K562 (cell line): ENCODE measurements at regions not wholly inside any gene's neighbourhood (a gene's known extent, or its start where the extent isn't known, plus 50 kb on each side); places are given as distances from the start of the nearest gene placed in this dataset.

Experiments used
- ATAC-seq: fragments of 200-7000 bp; cut with Tn5 transposase; 3 replicates; pipeline ENCODE4 v1.9.1; 2020; ENCODE audit warnings: moderate library complexity
- BruUV-seq: library from RNA; stranded (reverse); fragments of 400-500 nt; replicated peaks from 2 replicates; lab custom pipeline; 2021; lab: Mats Ljungman, UMichigan
- CTCF ChIA-PET: fragments of 300-600 bp; formaldehyde crosslinking; extraction: SDS; loops from one replicate; lab custom pipeline; 2021; ENCODE audit warnings: low intra/inter-chr PET ratio; lab: Yijun Ruan, JAX
- POLR2A ChIA-PET: fragments of 300-600, 350-650 bp; sonication (Branson Sonifier 250); formaldehyde crosslinking; extraction: SDS; loops from one replicate; lab custom pipeline; 2021; ENCODE audit warnings: antibody characterized with exemption, inconsistent platforms; lab: Yijun Ruan, JAX
- DNase-seq, 4 experiments: peaks; one replicate each; pipeline versions ENCODE4 v3.0.0 to v3.0.0-alpha.2; 2011 to 2018; ENCODE audit warnings: low spot score in 3 of 4, mixed read lengths in 3 of 4; ENCODE audit errors: extremely low read depth in 1 of 4
- FAIRE-seq: peaks from 2 replicates; lab custom pipeline; 2011; peaks lifted over from hg19 to GRCh38; lab: Jason Lieb, UNC
- H2AFZ ChIP-seq: 2 replicates; pipeline ENCODE4 v1.6.0; 2011; ENCODE audit warnings: low read depth, low read length, control low read depth, inconsistent platforms
- H3K27ac ChIP-seq: fragments of 200-600 bp; 3 replicates; pipeline ENCODE4 v1.8.0; 2011; ENCODE audit warnings: low read depth, mild to moderate bottlenecking, control low read depth, inconsistent platforms, low read length, moderate library complexity, mixed read lengths; ENCODE audit errors: extremely low read depth
- H3K27me3 ChIP-seq, 2 experiments: fragments of 300-600 bp in 1 of 2; 2 replicates in 1 of 2; 3 replicates in 1 of 2; pipeline versions ENCODE4 v1.6.0 to v1.8.0; 2011; ENCODE audit warnings: inconsistent platforms in 2 of 2, low read length in 2 of 2, mild to moderate bottlenecking in 1 of 2, mixed read lengths in 1 of 2, moderate library complexity in 1 of 2; ENCODE audit not compliant: control insufficient read depth in 2 of 2, insufficient read depth in 2 of 2
- H3K36me3 ChIP-seq: fragments of 300-600 bp; 3 replicates; pipeline ENCODE4 v1.8.0; 2011; ENCODE audit warnings: mild to moderate bottlenecking, low read length, inconsistent platforms; ENCODE audit not compliant: control insufficient read depth, insufficient read depth
- H3K4me1 ChIP-seq, 2 experiments: fragments of 200-600 bp in 1 of 2; replicated peaks in 1 of 2; 2 replicates in 1 of 2; 3 replicates in 1 of 2; pipeline versions ENCODE4 v1.5.1 to v1.8.0; 2011; ENCODE audit warnings: inconsistent platforms in 2 of 2, low read length in 2 of 2, mild to moderate bottlenecking in 1 of 2, mixed read lengths in 1 of 2, moderate library complexity in 1 of 2; ENCODE audit not compliant: control insufficient read depth in 2 of 2, insufficient read depth in 2 of 2
- H3K4me2 ChIP-seq: 2 replicates; pipeline ENCODE4 v1.6.1; 2011; ENCODE audit warnings: low read length, control low read depth, inconsistent platforms, mixed read lengths; ENCODE audit not compliant: insufficient read depth
- H3K4me3 ChIP-seq: fragments of 200-600 bp; sonication (generic), shearing (Covaris generic); 2 replicates; pipeline ENCODE4 v1.5.1; 2016; ENCODE audit warnings: control low read depth, inconsistent platforms
- H3K79me2 ChIP-seq: fragments of 200-600 bp; 3 replicates; pipeline ENCODE4 v1.8.0; 2011; ENCODE audit warnings: low read length, inconsistent platforms; ENCODE audit not compliant: control insufficient read depth, insufficient read depth
- H3K9ac ChIP-seq, 2 experiments: 2 replicates each; pipeline versions ENCODE4 v1.6.0 to v1.6.1; 2011; ENCODE audit warnings: low read depth in 2 of 2, low read length in 2 of 2, control low read depth in 1 of 2, inconsistent platforms in 1 of 2, mild to moderate bottlenecking in 1 of 2, mixed read lengths in 1 of 2; ENCODE audit not compliant: insufficient read depth in 1 of 2
- H3K9me1 ChIP-seq: one replicate; pipeline ENCODE4 v1.6.0; 2011; ENCODE audit warnings: inconsistent platforms, mild to moderate bottlenecking, low read length, moderate library complexity; ENCODE audit not compliant: control insufficient read depth, insufficient read depth
- H3K9me3 ChIP-seq: replicated peaks from 2 replicates; pipeline ENCODE4 v1.5.1; 2011; ENCODE audit warnings: low read depth, low read length, inconsistent platforms; ENCODE audit not compliant: control insufficient read depth, insufficient read depth
- H4K20me1 ChIP-seq: replicated peaks from 2 replicates; pipeline ENCODE4 v1.6.1; 2011; ENCODE audit warnings: low read length, inconsistent platforms, mixed read lengths; ENCODE audit not compliant: control insufficient read depth, insufficient read depth
- BRCA1 ChIP-seq, 2 experiments: fragments of 450-650 bp in 1 of 2; sonication (generic) in 1 of 2; formaldehyde crosslinking in 1 of 2; IDR thresholded peaks; 2 replicates each; pipeline versions ENCODE4 v1.5.0 to v1.6.1; 2017 to 2020; ENCODE audit warnings: mild to moderate bottlenecking in 1 of 2, missing genetic modification reagents in 1 of 2
- DDX20 ChIP-seq: fragments of 450-650 bp; IDR thresholded peaks from 2 replicates; pipeline ENCODE4 v1.6.1; 2016; ENCODE audit warnings: missing genetic modification characterization, low read depth, mild to moderate bottlenecking, missing compliant biosample characterization, moderate library complexity
- FOXJ2 ChIP-seq: fragments of 200-800 bp; sonication (Bioruptor generic); IDR thresholded peaks from 2 replicates; pipeline ENCODE4 v1.6.1; 2016; ENCODE audit warnings: missing genetic modification characterization, missing compliant biosample characterization
- HMGN3 ChIP-seq: IDR thresholded peaks from 2 replicates; pipeline ENCODE4 v1.6.1; 2011; ENCODE audit warnings: borderline replicate concordance, low read depth, mild to moderate bottlenecking, mixed read lengths, low read length; ENCODE audit not compliant: insufficient read length; ENCODE audit errors: extremely low read depth
- JUNB ChIP-seq: fragments of 450-650 bp; formaldehyde crosslinking; conservative IDR thresholded peaks from 2 replicates; pipeline ENCODE4 v1.4.0; 2020; ENCODE audit warnings: mild to moderate bottlenecking
- SIX5 ChIP-seq, 2 experiments: IDR thresholded peaks; 2 replicates each; pipeline ENCODE4 v1.6.1; 2011; ENCODE audit warnings: low read length in 2 of 2, borderline replicate concordance in 1 of 2, low read depth in 1 of 2, mild to moderate bottlenecking in 1 of 2, moderate library complexity in 1 of 2; ENCODE audit not compliant: insufficient read depth in 1 of 2
- WGBS: fragments of 100-300 bp; shearing (Covaris generic); methylation state at CpG from one replicate; pipeline ENCODE4 v1.1.6; 2016; ENCODE audit warnings: low coverage, mixed read lengths; ENCODE audit not compliant: insufficient coverage; ENCODE audit errors: missing lambda C conversion rate; 5-methylcytosine and 5-hydroxymethylcytosine counted together
- in situ Hi-C: fragments of 300-500 bp; cut with MboI; formaldehyde crosslinking; loops from 4 replicates; pipeline ENCODE4 v1.15.0; 2018; ENCODE audit warnings: inconsistent platforms, mixed read lengths
- intact Hi-C: fragments of 100-400 bp; cut with micrococcal nuclease; formaldehyde crosslinking; loops from 2 replicates; pipeline ENCODE4 v1.14.2; 2022
- TF ChIP-seq, protein P1 (sequence below): fragments of 450-650 bp; formaldehyde crosslinking; IDR thresholded peaks from 2 replicates; pipeline ENCODE4 v1.4.0; 2020; ENCODE audit warnings: mild to moderate bottlenecking

DNA sequence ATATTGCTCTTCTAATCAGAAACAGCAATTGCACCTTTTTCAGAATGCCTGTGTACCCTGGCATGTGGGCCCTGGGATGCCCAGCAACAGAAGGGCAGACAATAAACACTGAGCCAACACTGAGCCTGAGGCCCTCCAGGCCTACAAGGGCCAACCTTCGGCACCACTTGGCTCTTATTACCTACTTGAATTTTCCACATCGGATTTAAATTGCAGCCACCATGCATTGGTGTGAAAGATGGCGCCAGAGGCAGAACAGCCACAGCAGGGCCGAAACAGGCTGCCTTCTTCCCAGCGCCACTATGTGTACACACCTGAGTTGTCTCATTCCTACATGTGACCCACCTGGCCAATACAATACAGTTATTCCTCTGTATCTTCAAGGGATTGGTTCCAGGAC, 51.4 kb upstream of the EZH2 start:
- Histone ChIP-seq H2AFZ (no peak overlapping the region), H3K9me3 (no peaks in the 10 kb centered on the region), H3K4me2 (no peak overlapping the region), H3K4me3 (no peak overlapping the region), H3K27ac (no peak overlapping the region), H3K36me3 (no peaks in the 10 kb centered on the region), H3K79me2 (peaks cover 15% of the 10 kb centered on the region), H3K4me1 (peaks cover 0 to 6% of the 10 kb centered on the region in 2 experiments; a peak in 1 of 5 replicates), H3K9me1 (no peaks in the 10 kb centered on the region), H4K20me1 (no peaks in the 10 kb centered on the region), H3K27me3 (no peaks in the 10 kb centered on the region), H3K9ac (no peak overlapping the region)
- TF ChIP-seq BRCA1 (IDR thresholded peaks at IDR 0.05) = no peak
- no peak for TF ChIP-seq BRCA1 (CRISPR knock-in tag; IDR thresholded peaks at IDR 0.05)
- no peak for TF ChIP-seq FOXJ2
- no peak for TF ChIP-seq SIX5 (IDR thresholded peaks at IDR 0.05; ENCODE audit: borderline replicate concordance in 1 of 2, insufficient read depth in 1 of 2, low read depth in 1 of 2, low read length in 2 of 2)
- TF ChIP-seq DDX20 (tag) = no peak
- TF ChIP-seq, protein P1, sequence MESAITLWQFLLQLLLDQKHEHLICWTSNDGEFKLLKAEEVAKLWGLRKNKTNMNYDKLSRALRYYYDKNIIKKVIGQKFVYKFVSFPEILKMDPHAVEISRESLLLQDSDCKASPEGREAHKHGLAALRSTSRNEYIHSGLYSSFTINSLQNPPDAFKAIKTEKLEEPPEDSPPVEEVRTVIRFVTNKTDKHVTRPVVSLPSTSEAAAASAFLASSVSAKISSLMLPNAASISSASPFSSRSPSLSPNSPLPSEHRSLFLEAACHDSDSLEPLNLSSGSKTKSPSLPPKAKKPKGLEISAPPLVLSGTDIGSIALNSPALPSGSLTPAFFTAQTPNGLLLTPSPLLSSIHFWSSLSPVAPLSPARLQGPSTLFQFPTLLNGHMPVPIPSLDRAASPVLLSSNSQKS (CRISPR knock-in tag) = no peak
- no peak for TF ChIP-seq HMGN3
- TF ChIP-seq JUNB (CRISPR knock-in tag) = no peak
- no TSS peak for BruUV-seq
- no peak for FAIRE-seq
- DNase-seq = no peak
- WGBS = 87% methylated on average over 5 of the region's 5 CpGs
- CTCF ChIA-PET = no interaction called here
- intact Hi-C loops = no loop called here
- in situ Hi-C loops = no loop called here
- POLR2A ChIA-PET = no interaction called here
- ATAC-seq = no peak
